ENCODE measurements at regions not wholly inside any gene's neighbourhood (a gene's known extent, or its start where the extent isn't known, plus 50 kb on each side); places are given as distances from the start of the nearest gene placed in this dataset.

- Mint-ChIP-seq H3K27ac (ENCODE audit: unreplicated experiment) (peak overlapping the region; percentile 100), H3K9me3 (ENCODE audit: unreplicated experiment) (no peaks in the 10 kb centered on the region), H3K4me1 (ENCODE audit: unreplicated experiment) (peaks cover 74% of the 10 kb centered on the region), H3K36me3 (ENCODE audit: unreplicated experiment) (no peaks in the 10 kb centered on the region), H3K27me3 (ENCODE audit: unreplicated experiment) (no peaks in the 10 kb centered on the region), H3K4me3 (ENCODE audit: unreplicated experiment) (no peak overlapping the region)
- no peak for TF ChIP-seq CTCF (IDR thresholded peaks at IDR 0.05)
- no peak for DNase-seq (ENCODE audit: extremely low spot score, unreplicated experiment)
Observed at GRCh38 chr1:234727018-234727940, 117.3 kb upstream of the IRF2BP2 start.

DNA sequence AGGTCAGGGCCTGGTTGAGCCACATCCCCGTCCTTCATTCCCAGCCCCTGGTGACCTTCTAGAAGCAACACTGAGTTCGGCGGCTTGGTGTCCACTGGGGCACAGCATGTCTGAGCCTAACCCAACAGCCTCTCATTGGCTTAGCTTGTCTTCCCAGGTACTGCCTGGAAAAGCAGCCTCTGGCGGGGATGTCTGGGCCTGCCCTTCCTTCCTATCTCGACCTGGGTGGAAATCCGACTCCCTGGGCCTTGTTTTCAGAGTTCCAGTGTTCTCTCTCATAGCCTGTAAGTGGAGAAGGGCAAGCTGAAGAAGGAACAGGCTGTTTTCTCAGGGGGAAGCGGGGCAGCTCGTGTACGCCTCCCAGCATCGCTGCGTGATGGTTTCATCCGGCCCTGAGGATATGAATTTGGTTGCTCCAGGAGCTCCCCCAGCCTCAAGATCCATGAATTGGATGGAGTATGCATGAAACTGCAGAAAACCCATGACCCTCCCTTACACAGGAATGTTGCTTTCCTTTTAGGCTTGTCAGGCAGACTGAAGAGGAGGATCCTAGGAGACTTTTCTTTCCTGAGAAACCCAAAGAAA lies 116.5 kb upstream of the IRF2BP2 start:
- peak; percentile 91 for DNase-seq (ENCODE audit: extremely low spot score, unreplicated experiment)

DNA sequence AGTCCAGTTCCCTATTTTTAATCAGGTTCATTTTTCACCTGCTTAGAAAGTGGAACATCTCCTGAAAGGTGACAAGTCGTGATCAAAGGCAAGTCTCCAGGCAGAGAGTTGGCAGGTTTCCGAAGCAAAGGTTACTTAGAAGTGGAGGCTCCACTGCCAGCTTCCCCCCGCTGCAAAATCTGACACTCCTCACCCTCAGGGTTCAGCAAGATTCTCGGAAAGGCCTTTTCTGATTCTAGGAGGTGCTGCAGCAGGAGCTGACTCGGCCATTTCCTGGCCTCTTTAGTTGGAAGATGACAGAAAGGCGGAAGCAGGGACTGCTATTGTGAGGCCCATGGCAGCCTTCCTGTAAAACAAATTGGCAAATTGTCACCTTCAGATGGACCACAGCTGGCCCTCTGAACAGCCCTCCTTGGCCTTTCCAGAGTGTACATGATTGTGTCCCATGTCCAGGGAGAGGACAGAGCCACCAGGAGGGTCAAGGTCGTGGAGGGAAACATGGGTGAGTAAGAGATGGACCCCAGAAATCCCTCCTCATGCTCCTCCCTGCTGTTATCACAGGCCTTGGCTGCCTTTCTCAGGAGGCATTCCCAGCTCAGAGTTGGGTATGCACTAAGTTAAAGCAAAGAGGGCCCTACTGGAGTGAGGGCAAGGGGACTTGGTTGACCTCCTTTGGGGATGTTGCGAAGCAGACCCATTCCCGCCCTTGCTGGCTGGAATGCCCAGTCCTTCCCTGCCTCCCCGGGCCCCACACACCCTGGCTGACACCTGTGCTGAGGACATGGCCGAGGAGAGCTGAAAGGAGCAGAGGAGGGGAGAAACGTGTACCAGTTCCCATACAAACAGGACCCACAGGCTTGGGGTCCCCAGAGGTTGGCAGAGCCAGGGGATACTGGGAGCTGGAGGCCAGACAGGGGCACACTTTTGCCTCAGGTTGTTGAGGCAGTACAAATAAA lies 115.5 kb upstream of the IRF2BP2 start:
- Mint-ChIP-seq H3K27ac (ENCODE audit: unreplicated experiment) (peak overlapping the region; percentile 100), H3K4me3 (ENCODE audit: unreplicated experiment) (peak overlapping the region; percentile 55), H3K4me1 (ENCODE audit: unreplicated experiment) (peaks cover 79% of the 10 kb centered on the region), H3K36me3 (ENCODE audit: unreplicated experiment) (no peaks in the 10 kb centered on the region), H3K9me3 (ENCODE audit: unreplicated experiment) (no peaks in the 10 kb centered on the region), H3K27me3 (ENCODE audit: unreplicated experiment) (no peaks in the 10 kb centered on the region)
- DNase-seq (ENCODE audit: extremely low spot score, unreplicated experiment), result no peak
- TF ChIP-seq CTCF (IDR thresholded peaks at IDR 0.05), result no peak

More for the DNA sequence above, 116.5 kb upstream of the IRF2BP2 start:
- H3K9me3 Mint-ChIP-seq (ENCODE audit: unreplicated experiment), result no peaks in the 10 kb centered on the region
- no peak overlapping the region for H3K4me3 Mint-ChIP-seq (ENCODE audit: unreplicated experiment)
- H3K4me1 Mint-ChIP-seq (ENCODE audit: unreplicated experiment), result peaks cover 77% of the 10 kb centered on the region
- H3K27ac Mint-ChIP-seq (ENCODE audit: unreplicated experiment), result peak overlapping the region; percentile 100
- peak; percentile 20 for TF ChIP-seq CTCF (IDR thresholded peaks at IDR 0.05)
- H3K36me3 Mint-ChIP-seq (ENCODE audit: unreplicated experiment), result no peaks in the 10 kb centered on the region
- no peaks in the 10 kb centered on the region for H3K27me3 Mint-ChIP-seq (ENCODE audit: unreplicated experiment)

GRCh38 chr1:234724516-234725176 lies 114.7 kb upstream of the IRF2BP2 start:
- Mint-ChIP-seq H3K4me3 (ENCODE audit: unreplicated experiment) (peak overlapping the region; percentile 55), H3K4me1 (ENCODE audit: unreplicated experiment) (peaks cover 87% of the 10 kb centered on the region), H3K27ac (ENCODE audit: unreplicated experiment) (peak overlapping the region; percentile 100), H3K9me3 (ENCODE audit: unreplicated experiment) (no peaks in the 10 kb centered on the region), H3K36me3 (ENCODE audit: unreplicated experiment) (no peaks in the 10 kb centered on the region), H3K27me3 (ENCODE audit: unreplicated experiment) (no peaks in the 10 kb centered on the region)
- no peak for DNase-seq (ENCODE audit: extremely low spot score, unreplicated experiment)
- TF ChIP-seq CTCF (IDR thresholded peaks at IDR 0.05), result no peak

All from osteocyte (in vitro differentiated cells).